HG03521 (cell line): ENCODE measurements at regions not wholly inside any gene's neighbourhood (a gene's known extent, or its start where the extent isn't known, plus 50 kb on each side); places are given as distances from the start of the nearest gene placed in this dataset.
"Not testable (repeated sequence)": the region's sequence is repeated elsewhere in the genome, so short reads cannot be mapped to it uniquely, and the experiment has no call there.

Source experiments
- ATAC-seq: cut with Tn5 transposase; IDR thresholded peaks from one replicate; pipeline ENCODE4 v1.9.1; 2021; ENCODE audit warnings: mild to moderate bottlenecking, moderate library complexity; ENCODE audit not compliant: unreplicated experiment

GRCh38 chr3:30457726-30458125 lies 148.7 kb upstream of the TGFBR2 start:
- ATAC-seq: no peak

DNA sequence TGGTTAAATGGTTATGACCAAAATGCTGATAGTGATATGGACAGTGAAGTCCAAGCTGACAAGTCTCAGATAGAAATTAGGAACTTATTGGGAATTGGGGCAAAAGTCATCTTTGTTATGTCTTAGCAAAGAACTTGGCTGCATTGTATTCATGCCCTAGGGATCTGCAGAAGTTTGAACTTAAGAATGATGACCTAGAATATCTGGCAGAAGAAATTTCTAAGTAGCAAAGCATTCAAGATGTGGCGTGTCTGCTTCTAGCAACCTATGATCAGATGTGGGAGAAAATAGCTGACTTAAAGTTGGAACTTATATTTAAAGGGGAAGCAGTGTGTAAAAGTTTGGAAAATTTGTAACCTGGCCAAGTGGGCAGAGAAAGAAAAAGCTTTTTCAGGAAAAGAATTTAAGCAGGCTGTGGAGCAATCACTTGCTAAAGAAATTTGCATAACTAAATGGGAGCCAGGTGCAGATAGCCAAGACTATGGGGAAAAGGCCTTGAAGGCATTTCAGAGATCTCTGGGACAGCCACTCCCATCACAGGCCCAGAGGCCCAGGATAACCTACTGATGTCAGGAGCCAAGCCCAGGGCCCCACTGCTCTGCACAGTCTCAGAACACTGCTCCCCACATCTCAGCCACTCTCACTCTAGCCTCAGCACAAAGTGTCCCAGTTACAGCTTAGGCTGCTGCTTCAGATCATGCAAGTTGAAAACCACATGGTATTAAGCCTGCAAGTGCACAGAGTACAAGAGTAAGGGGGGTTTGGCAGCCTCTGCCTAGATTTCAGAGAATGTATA lies 147.8 kb upstream of the TGFBR2 start:
- ATAC-seq: no peak

DNA sequence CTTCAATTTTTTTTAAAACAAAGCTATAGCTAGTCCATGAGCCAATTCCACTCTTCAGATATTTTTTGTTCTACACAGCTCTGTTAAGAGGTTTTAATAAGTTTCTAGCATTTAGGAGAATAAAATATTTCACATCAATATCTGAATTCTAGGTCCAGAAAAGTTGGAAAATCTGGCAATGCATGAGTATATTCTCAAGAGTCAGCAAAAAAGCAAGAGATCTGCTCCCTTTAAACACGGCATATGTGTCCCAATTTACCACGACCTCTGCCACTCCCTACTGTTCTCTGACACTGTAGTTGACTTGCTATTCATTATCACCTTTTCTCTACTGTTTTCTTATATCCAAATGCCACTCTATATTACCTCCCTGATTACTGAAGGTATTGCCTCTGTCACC lies 145.1 kb upstream of the TGFBR2 start:
- ATAC-seq: no peak

DNA sequence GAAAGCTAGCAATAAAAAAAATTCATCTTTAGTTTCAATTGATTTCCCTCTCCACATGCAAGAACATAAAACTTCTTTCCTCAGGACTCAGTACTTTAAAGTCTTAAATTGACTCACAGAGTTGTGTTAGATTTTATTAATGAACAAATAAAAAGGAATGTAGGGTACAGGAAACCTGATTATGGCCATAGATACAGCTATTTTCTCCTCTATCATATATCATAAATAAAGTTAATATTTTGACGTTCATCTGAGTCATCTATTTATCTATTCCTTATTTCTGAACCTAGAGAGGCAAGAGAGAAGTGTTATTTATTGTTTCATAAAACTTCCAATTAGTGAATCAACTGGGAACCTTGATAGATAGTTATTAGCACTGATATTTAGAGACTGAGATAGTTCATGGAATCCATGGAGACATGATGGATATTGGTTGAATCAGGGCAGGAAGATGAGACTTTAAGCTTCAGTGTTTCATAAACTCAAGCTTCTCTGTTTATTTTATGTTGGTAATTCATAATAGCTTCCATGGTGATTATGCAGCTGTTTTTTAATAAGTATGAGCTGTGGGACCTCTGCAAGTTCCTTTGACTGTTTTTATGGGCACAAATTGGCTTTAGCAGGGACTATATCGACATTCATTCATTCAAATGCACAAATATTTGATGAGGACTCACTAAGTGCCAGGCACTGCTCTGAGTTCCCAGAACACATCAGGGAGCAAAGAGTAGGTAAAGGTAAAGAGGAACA lies 143.5 kb upstream of the TGFBR2 start:
- no peak for ATAC-seq

DNA sequence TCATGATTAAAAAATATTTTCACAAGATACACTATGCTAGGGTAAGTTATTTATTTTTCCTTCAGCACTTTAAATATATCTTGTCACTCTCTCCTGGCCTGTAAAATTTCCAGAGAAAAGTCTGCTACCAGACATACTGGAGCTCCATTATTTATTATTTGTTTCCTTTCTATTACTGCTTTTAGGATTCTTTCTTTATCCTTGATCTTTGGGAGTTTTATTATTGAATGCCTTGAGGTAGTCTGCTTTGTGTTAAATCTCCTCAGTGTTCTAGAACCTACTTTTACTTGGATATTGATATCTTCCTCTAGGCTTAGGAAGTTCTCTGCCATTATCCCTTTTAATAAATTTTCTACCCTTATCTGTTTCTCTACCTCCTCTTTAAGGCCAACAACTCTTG lies 142.0 kb upstream of the TGFBR2 start:
- ATAC-seq: no peak

- no peak for ATAC-seq
Observed at GRCh38 chr3:30465454-30465853, 140.9 kb upstream of the TGFBR2 start.

DNA sequence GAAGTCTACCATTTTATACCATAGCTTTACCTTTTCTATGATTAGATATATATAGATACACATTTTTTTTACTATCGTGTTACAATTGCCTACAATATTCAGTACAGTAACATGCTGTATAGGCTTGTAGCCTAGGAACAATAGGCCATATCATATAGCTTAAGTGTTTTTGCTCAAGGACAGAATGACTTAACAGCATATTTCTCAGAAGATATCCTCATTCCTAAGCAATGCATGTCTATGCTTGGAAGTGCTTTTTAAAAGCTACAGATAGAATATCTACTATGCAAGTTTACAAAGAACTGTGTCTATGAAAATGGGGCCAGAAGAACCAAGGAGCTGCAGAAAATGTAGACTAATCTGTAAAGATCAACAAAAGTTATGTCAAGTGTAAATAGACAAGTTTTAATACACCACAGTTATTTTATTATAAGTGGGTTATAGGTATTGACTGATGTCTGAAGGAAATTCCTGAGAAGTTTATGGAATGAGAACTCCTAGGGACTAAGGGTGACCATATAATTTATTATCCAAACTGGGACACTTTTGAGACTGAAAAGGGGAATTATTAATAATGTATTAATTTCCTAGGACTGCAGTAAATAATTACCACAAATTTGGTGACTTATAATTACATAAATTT lies 138.7 kb upstream of the TGFBR2 start:
- no peak for ATAC-seq

DNA sequence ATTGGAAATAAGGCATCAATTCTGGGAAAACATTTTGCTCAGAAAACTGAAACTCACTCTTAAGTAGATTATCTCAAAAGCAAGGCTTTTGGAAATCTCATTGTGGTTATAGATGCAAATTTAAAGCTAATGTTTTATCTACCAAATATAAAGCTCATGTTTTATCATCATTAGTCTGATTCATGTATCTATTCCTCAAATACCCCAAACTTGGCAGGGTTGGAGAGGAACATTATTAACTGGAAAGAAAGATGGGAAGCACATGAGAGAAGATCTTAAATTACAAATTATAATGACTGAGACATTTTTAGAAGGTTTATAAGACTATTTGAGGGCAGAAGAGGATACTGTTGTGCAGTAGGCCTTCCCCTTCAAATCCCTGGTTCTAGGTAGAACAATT lies 137.3 kb upstream of the TGFBR2 start:
- ATAC-seq: no peak

GRCh38 chr3:30470496-30470895 lies 135.9 kb upstream of the TGFBR2 start:
- ATAC-seq: no peak

- ATAC-seq: no peak
Observed at GRCh38 chr3:30471066-30471465, 135.3 kb upstream of the TGFBR2 start.

DNA sequence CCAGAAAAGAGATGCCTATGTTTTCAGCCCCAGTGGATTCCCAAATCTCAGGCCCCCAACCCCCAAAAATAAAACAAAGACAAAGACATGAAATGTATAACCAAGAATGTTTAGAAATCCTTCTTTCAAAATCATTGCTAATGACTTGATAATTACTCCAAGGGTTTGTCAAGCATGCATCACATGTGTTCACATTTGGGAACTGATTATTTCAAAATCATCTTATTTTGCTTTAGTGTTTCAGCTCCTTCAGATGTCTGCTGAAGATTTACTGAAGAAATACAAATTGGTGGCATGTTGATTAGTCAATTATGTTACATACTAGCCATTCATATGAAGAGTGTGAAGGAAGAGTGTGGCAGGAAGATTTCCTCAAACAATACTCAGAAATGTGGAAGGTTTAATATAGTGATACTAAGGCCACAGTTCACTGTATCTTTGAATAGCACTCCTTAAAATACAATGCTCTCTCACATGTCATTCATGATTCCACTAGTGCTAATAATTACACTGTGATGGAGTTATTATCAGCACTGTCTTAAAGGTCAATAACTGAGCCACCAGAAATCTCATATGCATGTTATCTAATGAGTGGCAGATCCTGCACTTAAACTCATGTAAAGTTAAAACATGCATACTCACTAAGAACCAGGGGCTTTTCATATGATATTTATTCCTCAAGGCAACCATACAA lies 134.5 kb upstream of the TGFBR2 start:
- ATAC-seq: no peak

DNA sequence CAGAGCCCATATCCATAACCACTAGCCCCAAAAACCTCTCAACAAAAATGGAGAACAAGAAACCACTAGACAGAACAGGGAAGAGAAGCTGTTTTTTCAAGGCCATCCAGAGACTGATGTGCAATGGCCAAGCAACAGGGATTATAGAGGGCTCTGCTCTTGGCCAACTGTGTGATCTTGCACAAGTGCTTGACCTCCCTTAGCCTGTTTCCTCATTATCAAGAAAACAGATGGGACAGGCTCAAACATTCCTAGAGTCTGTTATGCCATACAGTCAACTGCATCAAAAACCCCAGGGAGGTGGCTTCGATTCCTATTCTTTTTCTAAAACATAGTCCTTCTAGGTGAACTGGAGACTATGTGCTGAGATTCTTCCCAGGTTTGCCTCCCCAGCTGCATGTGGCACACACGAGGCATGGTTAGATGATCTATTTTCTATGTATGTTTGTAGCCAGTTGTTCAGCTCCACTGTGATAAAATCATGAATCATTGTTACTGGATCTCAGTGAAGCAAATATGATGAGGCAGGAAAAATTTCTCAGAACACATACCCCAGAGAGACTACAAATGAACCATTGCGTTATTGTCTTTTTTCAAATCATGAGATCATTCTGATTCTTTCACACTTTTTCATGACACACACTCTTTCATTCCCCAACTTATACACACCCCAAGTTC lies 132.9 kb upstream of the TGFBR2 start:
- ATAC-seq: no peak

- no peak for ATAC-seq
Observed at GRCh38 chr3:30474371-30474770, 132.0 kb upstream of the TGFBR2 start.

DNA sequence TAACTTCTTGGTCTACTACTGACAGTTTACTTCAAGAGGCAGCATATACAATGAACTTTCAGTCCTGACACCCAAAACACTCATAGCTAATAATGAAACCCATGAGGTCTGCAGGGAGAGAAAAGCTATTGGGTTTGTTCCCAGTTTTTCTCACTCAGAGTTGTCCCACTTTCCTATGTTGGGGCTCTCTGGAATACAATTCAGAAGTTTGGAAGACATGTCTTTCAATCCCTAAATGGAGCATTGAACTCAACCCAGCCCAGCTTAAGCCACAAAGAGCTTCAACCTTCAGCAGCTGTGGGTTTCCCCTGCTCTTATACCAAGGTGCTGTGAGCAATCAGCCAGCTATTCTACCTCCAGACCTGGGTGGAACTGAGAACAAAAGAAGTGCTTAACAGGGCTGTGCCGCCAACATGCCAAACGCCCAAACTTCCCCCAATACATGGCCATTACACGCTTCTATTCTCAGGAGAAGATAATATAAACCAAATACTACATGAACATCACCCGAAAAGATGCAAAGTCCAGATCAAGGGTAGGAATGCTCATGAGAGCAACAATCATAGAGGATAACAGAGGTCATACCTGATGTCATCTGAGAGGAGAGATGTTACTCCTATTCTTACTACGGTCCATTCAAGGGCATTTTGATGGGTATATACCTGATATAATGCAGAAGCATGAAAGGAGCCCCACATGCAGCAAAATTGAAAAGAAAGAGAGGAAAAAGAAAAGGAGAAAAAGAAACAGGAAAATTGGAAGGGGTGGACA lies 131.2 kb upstream of the TGFBR2 start:
- peak; percentile 80 for ATAC-seq

DNA sequence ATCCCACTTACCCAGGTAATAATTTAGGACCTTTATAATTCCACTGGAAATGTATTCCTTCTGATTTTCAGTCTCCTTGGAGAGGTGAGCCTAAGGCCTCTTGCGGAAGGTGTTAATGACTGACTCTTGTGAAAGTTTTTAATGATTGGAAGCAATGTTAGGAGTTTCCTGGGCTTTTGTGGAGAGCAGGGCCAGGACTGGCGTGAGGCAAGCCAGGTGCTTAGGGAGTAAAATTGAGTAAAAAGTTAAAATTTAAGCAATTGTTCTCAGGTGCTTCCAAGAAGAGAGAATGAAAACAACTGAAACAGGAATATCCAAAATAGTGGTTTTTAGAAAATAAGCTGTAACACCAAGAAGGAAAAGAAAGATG lies 130.6 kb upstream of the TGFBR2 start:
- no peak for ATAC-seq

GRCh38 chr3:30476368-30477084 lies 129.9 kb upstream of the TGFBR2 start:
- ATAC-seq: no peak

DNA sequence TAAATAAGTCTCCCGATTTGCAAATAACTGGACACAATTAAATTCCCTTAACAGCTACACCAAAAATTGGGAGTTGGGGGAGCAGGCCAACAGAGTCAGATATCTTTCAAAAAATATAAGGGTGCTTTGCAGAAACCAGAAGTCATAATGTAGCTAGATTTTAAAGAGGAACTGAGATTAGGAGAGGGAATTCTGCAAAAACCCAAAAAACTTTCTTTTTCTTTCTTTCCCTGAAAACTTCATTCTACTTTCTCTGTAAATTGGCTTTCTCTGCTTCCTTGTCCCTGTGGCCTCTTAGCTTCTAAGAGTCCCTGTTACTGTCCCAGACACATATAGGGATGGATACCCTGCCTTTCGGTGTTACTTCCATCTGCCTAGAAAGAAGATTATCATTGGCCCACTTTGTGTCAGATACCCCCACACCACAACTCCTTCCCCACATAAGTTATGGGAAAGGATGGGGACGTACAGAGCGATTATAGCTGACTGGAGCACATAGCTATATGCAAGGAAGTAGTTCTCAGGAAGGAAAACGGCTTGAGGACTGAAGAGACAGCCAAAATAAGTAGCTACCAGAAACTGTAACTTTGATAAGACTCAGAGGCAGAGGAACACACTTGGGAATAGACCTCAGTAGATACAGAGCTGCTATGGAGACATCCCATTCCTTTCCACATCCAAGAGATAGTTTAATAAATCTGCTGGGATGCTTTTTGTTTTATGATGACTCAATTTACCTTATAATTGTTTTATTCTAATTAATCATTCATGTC lies 129.1 kb upstream of the TGFBR2 start:
- no peak for ATAC-seq

DNA sequence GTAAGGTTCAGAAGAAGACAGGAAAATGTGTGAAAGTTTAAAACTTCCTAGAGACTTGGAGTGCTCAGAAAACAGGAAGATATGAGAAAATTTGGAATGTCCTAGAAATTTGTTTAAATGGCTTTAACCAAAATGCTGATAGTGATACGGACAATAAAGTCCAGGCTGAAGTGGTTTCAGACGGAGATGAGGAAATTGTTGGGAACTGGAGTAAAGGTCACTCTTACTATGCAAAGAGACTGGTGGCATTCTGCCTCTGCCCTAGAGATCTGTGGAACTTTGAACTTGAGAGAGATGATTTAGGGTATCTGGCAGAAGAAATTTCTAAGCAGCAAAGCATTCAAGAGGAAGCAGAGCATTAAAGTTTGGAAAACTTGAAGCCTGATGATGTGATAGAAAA lies 126.7 kb upstream of the TGFBR2 start:
- ATAC-seq: not testable (repeated sequence)

DNA sequence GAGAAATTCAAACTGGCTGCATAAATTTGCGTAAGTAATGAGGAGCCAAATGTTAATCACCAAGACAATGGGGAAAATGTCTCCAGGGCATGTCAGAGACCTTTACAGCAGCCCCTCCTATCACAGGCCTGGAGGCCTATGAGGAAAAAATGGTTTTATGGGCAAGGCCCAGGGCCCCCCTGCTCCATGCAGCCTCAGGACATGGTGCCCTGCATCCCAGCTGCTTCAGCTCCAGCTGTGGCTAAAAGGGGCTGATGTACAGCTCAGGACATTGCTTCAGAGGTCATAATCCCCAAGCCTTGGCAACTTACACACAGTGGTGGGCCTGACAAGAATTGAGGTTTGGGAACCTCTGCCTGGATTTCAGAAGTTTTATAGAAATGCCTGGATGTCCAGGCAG lies 126.2 kb upstream of the TGFBR2 start:
- ATAC-seq: not testable (repeated sequence)
